IMR-90 (cell line): ENCODE measurements at regions not wholly inside any gene's neighbourhood (a gene's known extent, or its start where the extent isn't known, plus 50 kb on each side); places are given as distances from the start of the nearest gene placed in this dataset.

ENCODE experiments used
- ATAC-seq: fragments of 200-7000 bp; cut with Tn5 transposase; 2 replicates; pipeline ENCODE4 v1.9.1; 2020; ENCODE audit warnings: low read depth, mild to moderate bottlenecking, moderate library complexity
- BruUV-seq: library from RNA; stranded (reverse); fragments of 400-500 nt; replicated peaks from 2 replicates; lab custom pipeline; 2021; lab: Mats Ljungman, UMichigan
- CTCF ChIA-PET: fragments of 300-600 bp; formaldehyde crosslinking; extraction: SDS; loops from one replicate; lab custom pipeline; 2021; ENCODE audit warnings: antibody characterized with exemption; lab: Yijun Ruan, JAX
- POLR2A ChIA-PET: fragments of 300-600 bp; sonication (Branson Sonifier 250); formaldehyde crosslinking; loops from one replicate; lab custom pipeline; 2022; ENCODE audit warnings: antibody characterized with exemption; ENCODE audit not compliant: unreplicated experiment; lab: Charles Lee
- DNase-seq: peaks from one replicate; pipeline ENCODE4 v3.0.0; 2013
- H2AFZ ChIP-seq: replicated peaks from 2 replicates; pipeline ENCODE3; 2013; ENCODE audit warnings: low read length, mild to moderate bottlenecking; ENCODE audit not compliant: poor library complexity
- H2AK5ac ChIP-seq: 2 replicates; pipeline ENCODE4 v1.6.1; 2013; ENCODE audit warnings: low read depth, low read length, inconsistent platforms
- H2AK9ac ChIP-seq: replicated peaks from 2 replicates; pipeline ENCODE3; 2013; ENCODE audit warnings: mild to moderate bottlenecking, low read depth, low read length, moderate library complexity; ENCODE audit not compliant: poor library complexity
- H2BK120ac ChIP-seq: 2 replicates; pipeline ENCODE4 v1.6.1; 2013; ENCODE audit warnings: low read depth, low read length, inconsistent platforms
- H2BK15ac ChIP-seq: 3 replicates; pipeline ENCODE4 v1.6.1; 2013; ENCODE audit warnings: low read depth, low read length, inconsistent platforms
- H2BK20ac ChIP-seq: 2 replicates; pipeline ENCODE4 v1.6.1; 2013; ENCODE audit warnings: low read depth, mild to moderate bottlenecking, inconsistent platforms, low read length, moderate library complexity
- H2BK5ac ChIP-seq: 2 replicates; pipeline ENCODE4 v1.6.1; 2013; ENCODE audit warnings: mild to moderate bottlenecking, low read depth, low read length, inconsistent platforms; ENCODE audit not compliant: poor library complexity, severe bottlenecking
- H3K14ac ChIP-seq: replicated peaks from 2 replicates; pipeline ENCODE4 v1.6.1; 2013; ENCODE audit warnings: low read depth, low read length, inconsistent platforms
- H3K18ac ChIP-seq: 2 replicates; pipeline ENCODE4 v1.6.1; 2013; ENCODE audit warnings: low read depth, low read length, control low read depth
- H3K23ac ChIP-seq: 2 replicates; pipeline ENCODE4 v1.6.1; 2013; ENCODE audit warnings: low read depth, low read length, inconsistent platforms
- H3K27ac ChIP-seq: 2 replicates; pipeline ENCODE4 v1.5.1; 2013; ENCODE audit warnings: mild to moderate bottlenecking, control low read depth, low read length; ENCODE audit not compliant: insufficient read depth
- H3K27me3 ChIP-seq: 2 replicates; pipeline ENCODE4 v1.6.1; 2013; ENCODE audit warnings: low read length; ENCODE audit not compliant: control insufficient read depth, insufficient read depth
- H3K36me3 ChIP-seq: 2 replicates; pipeline ENCODE4 v1.6.1; 2013; ENCODE audit warnings: low read length, mixed read lengths; ENCODE audit not compliant: control insufficient read depth, insufficient read depth
- H3K4ac ChIP-seq: 2 replicates; pipeline ENCODE4 v1.6.1; 2013; ENCODE audit warnings: low read depth, low read length, inconsistent platforms
- H3K4me1 ChIP-seq: 2 replicates; pipeline ENCODE4 v1.6.1; 2013; ENCODE audit warnings: low read length, mixed read lengths; ENCODE audit not compliant: control insufficient read depth, insufficient read depth
- H3K4me2 ChIP-seq: 2 replicates; pipeline ENCODE4 v1.6.1; 2013; ENCODE audit warnings: low read depth, mild to moderate bottlenecking, control low read depth, low read length, moderate library complexity
- H3K4me3 ChIP-seq: 2 replicates; pipeline ENCODE4 v1.5.1; 2013; ENCODE audit warnings: low read depth, mild to moderate bottlenecking, control low read depth, low read length, moderate library complexity; ENCODE audit not compliant: insufficient read depth
- H3K56ac ChIP-seq: 2 replicates; pipeline ENCODE4 v1.6.1; 2013; ENCODE audit warnings: low read length, inconsistent platforms; ENCODE audit not compliant: insufficient read depth; ENCODE audit errors: extremely low read depth
- H3K79me1 ChIP-seq, 2 experiments: 2 replicates each; pipeline ENCODE4 v1.6.1; 2013; ENCODE audit warnings: low read length in 2 of 2, inconsistent platforms in 1 of 2, low read depth in 1 of 2
- H3K9ac ChIP-seq: 2 replicates; pipeline ENCODE4 v1.6.1; 2013; ENCODE audit warnings: low read depth, low read length, control low read depth
- H3K9me1 ChIP-seq: 2 replicates; pipeline ENCODE4 v1.6.1; 2013; ENCODE audit warnings: low read length, inconsistent platforms; ENCODE audit not compliant: insufficient read depth
- H3K9me3 ChIP-seq: 2 replicates; pipeline ENCODE4 v1.6.1; 2013; ENCODE audit warnings: low read length; ENCODE audit not compliant: control insufficient read depth, insufficient read depth
- H4K20me1 ChIP-seq: 2 replicates; pipeline ENCODE4 v1.6.1; 2013; ENCODE audit warnings: low read length, inconsistent platforms; ENCODE audit not compliant: insufficient read depth
- H4K5ac ChIP-seq: 2 replicates; pipeline ENCODE4 v1.6.1; 2013; ENCODE audit warnings: mild to moderate bottlenecking, low read depth, low read length, control low read depth
- H4K8ac ChIP-seq, 2 experiments: 2 replicates each; pipeline ENCODE4 v1.6.1; 2013; ENCODE audit warnings: low read depth in 2 of 2, low read length in 2 of 2, control low read depth in 1 of 2, inconsistent platforms in 1 of 2
- H4K91ac ChIP-seq: 2 replicates; pipeline ENCODE4 v1.6.1; 2013; ENCODE audit warnings: low read depth, low read length, inconsistent platforms; ENCODE audit not compliant: insufficient read depth
- CHD1 ChIP-seq: IDR thresholded peaks from 2 replicates; pipeline ENCODE4 v1.6.1; 2012; ENCODE audit warnings: low read depth, low read length, improper control_type of control experiment
- NFE2L2 ChIP-seq: fragments of 150-350 bp; IDR thresholded peaks from 2 replicates; pipeline ENCODE4 v1.6.1; 2016; ENCODE audit warnings: low read depth, mild to moderate bottlenecking, low read length
- RFX5 ChIP-seq: IDR thresholded peaks from 2 replicates; pipeline ENCODE4 v1.8.0; 2012; ENCODE audit warnings: low read depth, mild to moderate bottlenecking, low read length, moderate library complexity
- WGBS, 2 experiments: methylation state at CpG; one replicate each; pipeline versions ENCODE4 v1.1.5 to v1.1.7; 2013; ENCODE audit warnings: missing lambda C conversion rate in 2 of 2; ENCODE audit not compliant: insufficient read length in 1 of 2; ENCODE audit errors: extremely low coverage in 2 of 2; 5-methylcytosine and 5-hydroxymethylcytosine counted together
- dilution Hi-C: fragments of 300-500 bp; cut with HindIII; formaldehyde crosslinking; loops from one replicate; pipeline ENCODE4 v1.14.3; 2018; ENCODE audit warnings: low sequenced_read_pairs; ENCODE audit not compliant: unreplicated experiment
- in situ Hi-C: fragments of 300-500 bp; cut with MboI; formaldehyde crosslinking; loops from 3 replicates; pipeline ENCODE4 v1.14.3; 2019; ENCODE audit warnings: low sequenced_read_pairs, inconsistent platforms, mixed read lengths
- intact Hi-C: fragments of 100-400 bp; cut with micrococcal nuclease; formaldehyde crosslinking; loops from 2 replicates; pipeline ENCODE4 v1.10.0; 2022

- Histone ChIP-seq H3K14ac (no peak overlapping the region), H3K27me3 (no peaks in the 10 kb centered on the region), H2BK5ac (no peak overlapping the region), H2AK5ac (no peak overlapping the region), H2AK9ac (no peak overlapping the region), H3K79me1 (no peaks in the 10 kb centered on the region), H3K4me1 (no peaks in the 10 kb centered on the region), H3K18ac (no peak overlapping the region), H3K23ac (no peak overlapping the region), H3K4me3 (no peak overlapping the region), H2BK120ac (no peak overlapping the region), H3K9me3 (no peaks in the 10 kb centered on the region), H3K9ac (no peak overlapping the region), H3K4me2 (no peak overlapping the region), H3K4ac (no peak overlapping the region), H4K91ac (no peak overlapping the region), H3K9me1 (no peaks in the 10 kb centered on the region), H4K8ac (no peak overlapping the region), H2BK15ac (no peak overlapping the region), H3K27ac (no peak overlapping the region), H4K5ac (no peak overlapping the region), H2BK20ac (no peak overlapping the region), H3K56ac (no peak overlapping the region), H4K20me1 (no peaks in the 10 kb centered on the region), H3K36me3 (no peaks in the 10 kb centered on the region), H2AFZ (no peak overlapping the region)
- no peak for ATAC-seq
- in situ Hi-C loops (no loop called here), dilution Hi-C loops (loop anchor here (25.0 kb wide), 1 partner anchor 241 kb away; no protein-coding TSS in a partner anchor), intact Hi-C loops (no loop called here)
- no peak for DNase-seq
- TF ChIP-seq CHD1 (no peak), NFE2L2 (no peak), RFX5 (no peak)
- WGBS, 2 experiments: 0% methylated on average over 1 of the region's 3 CpGs; no CpG with 5 or more reads in 1 of the 2 experiments
- ChIA-PET POLR2A (no interaction called here), CTCF (no interaction called here)
- BruUV-seq: no TSS peak
Observed at GRCh38 chr2:20928617-20929016, 105.7 kb upstream of the LDAH start.
